ENCODE measurements at regions not wholly inside any gene's neighbourhood (a gene's known extent, or its start where the extent isn't known, plus 50 kb on each side); places are given as distances from the start of the nearest gene placed in this dataset.

GRCh38 chr7:26520483-26520882 is 228.8 kb downstream of the SNX10 start:
- no peak for DNase-seq

GRCh38 chr7:26522633-26523032 is 231.0 kb downstream of the SNX10 start:
- DNase-seq, result no peak

GRCh38 chr7:26525398-26526264 is 234.0 kb downstream of the SNX10 start:
- no peak for DNase-seq

GRCh38 chr7:26526265-26526587 is 234.6 kb downstream of the SNX10 start:
- DNase-seq, result no peak

GRCh38 chr7:26531926-26532325 is 240.3 kb downstream of the SNX10 start:
- DNase-seq, result no peak

- no peak for DNase-seq
Observed at GRCh38 chr7:26532471-26532870, 240.8 kb downstream of the SNX10 start.

- DNase-seq, result no peak
Observed at GRCh38 chr7:26533217-26533616, 241.6 kb downstream of the SNX10 start.

GRCh38 chr7:26534649-26535482 is 243.2 kb downstream of the SNX10 start:
- peak in 1 of 2 experiments; percentile 3 for DNase-seq

GRCh38 chr7:26535483-26536007 is 243.9 kb downstream of the SNX10 start:
- DNase-seq, result no peak

- no peak for DNase-seq
Observed at GRCh38 chr7:26538216-26538615, 246.6 kb downstream of the SNX10 start.

GRCh38 chr7:26538689-26539088 is 247.0 kb downstream of the SNX10 start:
- DNase-seq, result no peak

GRCh38 chr7:26543340-26543739 is 251.7 kb downstream of the SNX10 start:
- no peak for DNase-seq

- no peak for DNase-seq
Observed at GRCh38 chr7:26543951-26544350, 252.3 kb downstream of the SNX10 start.

GRCh38 chr7:26546508-26547053 is 254.9 kb downstream of the SNX10 start:
- DNase-seq, result no peak

- no peak for DNase-seq
Observed at GRCh38 chr7:26547156-26547555, 255.5 kb downstream of the SNX10 start.

GRCh38 chr7:26549281-26549944 is 257.8 kb downstream of the SNX10 start:
- peak in 1 of 2 experiments; percentile 9 for DNase-seq

GRCh38 chr7:26550492-26550891 is 258.8 kb downstream of the SNX10 start:
- no peak for DNase-seq

- no peak for DNase-seq
Observed at GRCh38 chr7:26551740-26552139, 260.1 kb downstream of the SNX10 start.

GRCh38 chr7:26553128-26553527 is 261.5 kb downstream of the SNX10 start:
- DNase-seq, result no peak

- no peak for DNase-seq
Observed at GRCh38 chr7:26553582-26553981, 261.9 kb downstream of the SNX10 start.

GRCh38 chr7:26554952-26555351 is 263.3 kb downstream of the SNX10 start:
- no peak for DNase-seq

GRCh38 chr7:26556061-26556881 is 264.6 kb downstream of the SNX10 start:
- no peak for DNase-seq

All from SW 1271 (cell line).